ENCODE measurements at regions not wholly inside any gene's neighbourhood (a gene's known extent, or its start where the extent isn't known, plus 50 kb on each side); places are given as distances from the start of the nearest gene placed in this dataset.

- ATAC-seq (replicated peaks): no peak
- no peak overlapping the region for H3K27ac Mint-ChIP-seq
- H3K4me1 Mint-ChIP-seq: no peaks in the 10 kb centered on the region
- no peaks in the 10 kb centered on the region for H3K27me3 Mint-ChIP-seq
- H3K36me3 Mint-ChIP-seq (ENCODE audit: low read depth): no peaks in the 10 kb centered on the region
- H3K9me3 Mint-ChIP-seq: peaks cover 4% of the 10 kb centered on the region
- no peak overlapping the region for H3K4me3 Mint-ChIP-seq
Measured at GRCh38 chr4:20337261-20337664, 85.6 kb downstream of the SLIT2 start.

GRCh38 chr4:20338841-20339240 is 87.1 kb downstream of the SLIT2 start:
- no peak overlapping the region for H3K4me3 Mint-ChIP-seq

GRCh38 chr4:20341134-20341738 is 89.5 kb downstream of the SLIT2 start:
- peaks cover 4% of the 10 kb centered on the region for H3K9me3 Mint-ChIP-seq
- no peaks in the 10 kb centered on the region for H3K36me3 Mint-ChIP-seq (ENCODE audit: low read depth)
- H3K27me3 Mint-ChIP-seq: no peaks in the 10 kb centered on the region
- ATAC-seq (replicated peaks): no peak
- no peaks in the 10 kb centered on the region for H3K4me1 Mint-ChIP-seq
- H3K4me3 Mint-ChIP-seq: no peak overlapping the region
- H3K27ac Mint-ChIP-seq: no peak overlapping the region

More at GRCh38 chr4:20338841-20339240, 87.1 kb downstream of the SLIT2 start:
- ATAC-seq (replicated peaks): no peak
- Mint-ChIP-seq H3K9me3 (peaks cover 4% of the 10 kb centered on the region), H3K4me1 (no peaks in the 10 kb centered on the region), H3K27ac (no peak overlapping the region), H3K27me3 (no peaks in the 10 kb centered on the region), H3K36me3 (ENCODE audit: low read depth) (no peaks in the 10 kb centered on the region)

GRCh38 chr4:20347531-20347930 is 95.8 kb downstream of the SLIT2 start:
- Mint-ChIP-seq H3K4me1 (no peaks in the 10 kb centered on the region), H3K4me3 (no peak overlapping the region), H3K36me3 (ENCODE audit: low read depth) (no peaks in the 10 kb centered on the region), H3K27ac (no peak overlapping the region), H3K9me3 (no peaks in the 10 kb centered on the region), H3K27me3 (no peaks in the 10 kb centered on the region)
- no peak for ATAC-seq (replicated peaks)

GRCh38 chr4:20348411-20348810 is 96.7 kb downstream of the SLIT2 start:
- peaks cover 2% of the 10 kb centered on the region for H3K27me3 Mint-ChIP-seq
- no peaks in the 10 kb centered on the region for H3K4me1 Mint-ChIP-seq
- H3K27ac Mint-ChIP-seq: no peak overlapping the region
- H3K4me3 Mint-ChIP-seq: no peak overlapping the region
- no peaks in the 10 kb centered on the region for H3K9me3 Mint-ChIP-seq
- ATAC-seq (replicated peaks): no peak
- no peaks in the 10 kb centered on the region for H3K36me3 Mint-ChIP-seq (ENCODE audit: low read depth)

GRCh38 chr4:20351360-20352162 is 99.9 kb downstream of the SLIT2 start:
- peaks cover 2% of the 10 kb centered on the region for H3K27me3 Mint-ChIP-seq
- no peaks in the 10 kb centered on the region for H3K9me3 Mint-ChIP-seq
- no peak overlapping the region for H3K27ac Mint-ChIP-seq
- no peaks in the 10 kb centered on the region for H3K36me3 Mint-ChIP-seq (ENCODE audit: low read depth)
- H3K4me1 Mint-ChIP-seq: no peaks in the 10 kb centered on the region
- no peak overlapping the region for H3K4me3 Mint-ChIP-seq
- ATAC-seq (replicated peaks): no peak

- H3K27ac Mint-ChIP-seq: no peak overlapping the region
- no peaks in the 10 kb centered on the region for H3K4me1 Mint-ChIP-seq
- no peaks in the 10 kb centered on the region for H3K36me3 Mint-ChIP-seq (ENCODE audit: low read depth)
- H3K27me3 Mint-ChIP-seq: peaks cover 2% of the 10 kb centered on the region
- no peak for ATAC-seq (replicated peaks)
- no peaks in the 10 kb centered on the region for H3K9me3 Mint-ChIP-seq
- H3K4me3 Mint-ChIP-seq: no peak overlapping the region
Measured at GRCh38 chr4:20352163-20352431, 100.4 kb downstream of the SLIT2 start.

GRCh38 chr4:20353646-20354045 is 101.9 kb downstream of the SLIT2 start:
- Mint-ChIP-seq H3K36me3 (ENCODE audit: low read depth) (no peaks in the 10 kb centered on the region), H3K27ac (no peak overlapping the region), H3K27me3 (peaks cover 2% of the 10 kb centered on the region), H3K4me1 (no peaks in the 10 kb centered on the region), H3K9me3 (no peaks in the 10 kb centered on the region), H3K4me3 (no peak overlapping the region)
- no peak for ATAC-seq (replicated peaks)

GRCh38 chr4:20354120-20354519 is 102.4 kb downstream of the SLIT2 start:
- ATAC-seq (replicated peaks): no peak
- Mint-ChIP-seq H3K36me3 (ENCODE audit: low read depth) (no peaks in the 10 kb centered on the region), H3K27me3 (peaks cover 2% of the 10 kb centered on the region), H3K9me3 (no peaks in the 10 kb centered on the region), H3K27ac (no peak overlapping the region), H3K4me1 (no peaks in the 10 kb centered on the region), H3K4me3 (no peak overlapping the region)

- H3K27me3 Mint-ChIP-seq: peaks cover 2% of the 10 kb centered on the region
- ATAC-seq (replicated peaks): no peak
- no peaks in the 10 kb centered on the region for H3K4me1 Mint-ChIP-seq
- no peak overlapping the region for H3K4me3 Mint-ChIP-seq
- no peaks in the 10 kb centered on the region for H3K36me3 Mint-ChIP-seq (ENCODE audit: low read depth)
- no peak overlapping the region for H3K27ac Mint-ChIP-seq
- H3K9me3 Mint-ChIP-seq: no peaks in the 10 kb centered on the region
Measured at GRCh38 chr4:20356565-20356964, 104.9 kb downstream of the SLIT2 start.

GRCh38 chr4:20358110-20358509 is 106.4 kb downstream of the SLIT2 start:
- no peak overlapping the region for H3K27ac Mint-ChIP-seq
- no peaks in the 10 kb centered on the region for H3K4me1 Mint-ChIP-seq
- no peaks in the 10 kb centered on the region for H3K9me3 Mint-ChIP-seq
- no peaks in the 10 kb centered on the region for H3K36me3 Mint-ChIP-seq (ENCODE audit: low read depth)
- no peak overlapping the region for H3K4me3 Mint-ChIP-seq
- H3K27me3 Mint-ChIP-seq: peaks cover under 1% of the 10 kb centered on the region
- ATAC-seq (replicated peaks): no peak

- H3K4me1 Mint-ChIP-seq: no peaks in the 10 kb centered on the region
Measured at GRCh38 chr4:20359692-20360091, 108.0 kb downstream of the SLIT2 start.

GRCh38 chr4:20362148-20362547 is 110.4 kb downstream of the SLIT2 start:
- Mint-ChIP-seq H3K27me3 (no peaks in the 10 kb centered on the region), H3K36me3 (ENCODE audit: low read depth) (no peaks in the 10 kb centered on the region), H3K4me1 (no peaks in the 10 kb centered on the region), H3K4me3 (no peak overlapping the region), H3K9me3 (no peaks in the 10 kb centered on the region), H3K27ac (no peak overlapping the region)
- ATAC-seq (replicated peaks): no peak

More at GRCh38 chr4:20359692-20360091, 108.0 kb downstream of the SLIT2 start:
- H3K27me3 Mint-ChIP-seq: no peaks in the 10 kb centered on the region
- no peak overlapping the region for H3K27ac Mint-ChIP-seq
- H3K9me3 Mint-ChIP-seq: no peaks in the 10 kb centered on the region
- no peaks in the 10 kb centered on the region for H3K36me3 Mint-ChIP-seq (ENCODE audit: low read depth)
- ATAC-seq (replicated peaks): no peak
- no peak overlapping the region for H3K4me3 Mint-ChIP-seq

- Mint-ChIP-seq H3K4me1 (no peaks in the 10 kb centered on the region), H3K36me3 (ENCODE audit: low read depth) (no peaks in the 10 kb centered on the region), H3K9me3 (no peaks in the 10 kb centered on the region), H3K27me3 (no peaks in the 10 kb centered on the region), H3K4me3 (no peak overlapping the region), H3K27ac (no peak overlapping the region)
- no peak for ATAC-seq (replicated peaks)
Measured at GRCh38 chr4:20364969-20365368, 113.3 kb downstream of the SLIT2 start.

- Mint-ChIP-seq H3K4me1 (no peaks in the 10 kb centered on the region), H3K4me3 (no peak overlapping the region), H3K9me3 (no peaks in the 10 kb centered on the region), H3K36me3 (ENCODE audit: low read depth) (no peaks in the 10 kb centered on the region), H3K27me3 (no peaks in the 10 kb centered on the region), H3K27ac (no peak overlapping the region)
- ATAC-seq (replicated peaks): no peak
Measured at GRCh38 chr4:20367446-20367845, 115.7 kb downstream of the SLIT2 start.

Measured in activated T-helper 17 cell treated with anti-CD3 and anti-CD28 coated beads, Interleukin-2, amount 50 U/mL, for 72 hours (primary cell).